H1 (cell line): ENCODE measurements at regions not wholly inside any gene's neighbourhood (a gene's known extent, or its start where the extent isn't known, plus 50 kb on each side); places are given as distances from the start of the nearest gene placed in this dataset.

Source experiments
- CTCF ChIA-PET: fragments of 300-600 bp; sonication (Branson Sonifier 250); formaldehyde crosslinking; loops from one replicate; lab custom pipeline; 2021; ENCODE audit not compliant: partially characterized antibody; lab: Charles Lee
- POLR2A ChIA-PET: fragments of 300-600 bp; sonication (Branson Sonifier 250); formaldehyde crosslinking; loops from one replicate; lab custom pipeline; 2021; ENCODE audit warnings: inconsistent platforms; ENCODE audit not compliant: partially characterized antibody; lab: Charles Lee
- DNase-seq, 2 experiments: peaks; one replicate each; pipeline versions ENCODE4 v3.0.0 to v3.0.0-alpha.2; 2010 to 2022; ENCODE audit warnings: low spot score in 2 of 2, low read depth in 1 of 2, mixed read lengths in 1 of 2
- FAIRE-seq: peaks from 2 replicates; lab custom pipeline; 2011; peaks lifted over from hg19 to GRCh38; lab: Jason Lieb, UNC
- H2AFZ ChIP-seq: 2 replicates; pipeline ENCODE4 v1.8.1; 2012; ENCODE audit warnings: low read length, inconsistent platforms
- H2AK5ac ChIP-seq: 2 replicates; pipeline ENCODE4 v1.6.1; 2013; ENCODE audit warnings: low read depth, low read length
- H2BK120ac ChIP-seq: replicated peaks from 2 replicates; pipeline ENCODE3; 2013; ENCODE audit warnings: low read depth, low read length, inconsistent platforms
- H2BK12ac ChIP-seq: 2 replicates; pipeline ENCODE4 v1.6.1; 2013; ENCODE audit warnings: low read depth, low read length
- H2BK15ac ChIP-seq: 2 replicates; pipeline ENCODE4 v1.6.1; 2013; ENCODE audit warnings: low read length
- H2BK20ac ChIP-seq: 2 replicates; pipeline ENCODE4 v1.6.1; 2013; ENCODE audit warnings: low read length
- H2BK5ac ChIP-seq: 2 replicates; pipeline ENCODE4 v1.6.1; 2013; ENCODE audit warnings: low read depth, low read length
- H3K14ac ChIP-seq: 2 replicates; pipeline ENCODE4 v1.6.1; 2013; ENCODE audit warnings: inconsistent platforms; ENCODE audit not compliant: insufficient read length
- H3K18ac ChIP-seq: 2 replicates; pipeline ENCODE4 v1.6.1; 2013; ENCODE audit warnings: low read length; ENCODE audit errors: extremely low read depth
- H3K23ac ChIP-seq: 2 replicates; pipeline ENCODE4 v1.6.1; 2013; ENCODE audit warnings: inconsistent platforms; ENCODE audit not compliant: insufficient read length
- H3K23me2 ChIP-seq: 2 replicates; pipeline ENCODE4 v1.6.1; 2013; ENCODE audit warnings: low read depth, low read length
- H3K27ac ChIP-seq: 2 replicates; pipeline ENCODE4 v1.6.1; 2011; ENCODE audit warnings: low read depth, low read length, inconsistent platforms
- H3K27me3 ChIP-seq, 4 experiments: replicated peaks in 1 of 4; 1 replicate in 1 of 4; 2 replicates in 3 of 4; pipeline versions ENCODE4 v1.6.1 to v1.8.1; 2011 to 2013; ENCODE audit warnings: low read length in 3 of 4, mild to moderate bottlenecking in 3 of 4, inconsistent platforms in 2 of 4, mixed read lengths in 2 of 4, moderate library complexity in 1 of 4; ENCODE audit not compliant: control insufficient read depth in 3 of 4, insufficient read depth in 3 of 4; ENCODE audit errors: extremely low read depth in 1 of 4
- H3K36me3 ChIP-seq, 4 experiments: 2 replicates each; pipeline versions ENCODE4 v1.6.1 to v1.8.1; 2011 to 2013; ENCODE audit warnings: mild to moderate bottlenecking in 4 of 4, low read length in 3 of 4, moderate library complexity in 2 of 4, control low read depth in 1 of 4, inconsistent platforms in 1 of 4; ENCODE audit not compliant: insufficient read depth in 4 of 4, control insufficient read depth in 2 of 4
- H3K4ac ChIP-seq: replicated peaks from 2 replicates; pipeline ENCODE3; 2013; ENCODE audit warnings: low read length, low read depth, mixed read lengths, inconsistent platforms; ENCODE audit not compliant: insufficient read length
- H3K4me1 ChIP-seq, 4 experiments: replicated peaks in 1 of 4; 1 replicate in 1 of 4; 2 replicates in 3 of 4; pipeline versions ENCODE4 v1.6.1 to v1.8.1; 2011 to 2013; ENCODE audit warnings: low read length in 3 of 4, inconsistent platforms in 2 of 4, mixed read lengths in 1 of 4; ENCODE audit not compliant: insufficient read depth in 4 of 4, control insufficient read depth in 3 of 4
- H3K4me2 ChIP-seq, 2 experiments: 2 replicates each; pipeline versions ENCODE4 v1.6.1 to v1.8.1; 2011 to 2013; ENCODE audit warnings: low read depth in 2 of 2, low read length in 2 of 2, control low read depth in 1 of 2, inconsistent platforms in 1 of 2, mild to moderate bottlenecking in 1 of 2; ENCODE audit not compliant: insufficient read depth in 1 of 2
- H3K4me3 ChIP-seq, 4 experiments: fragments of 200-600, 300-600 bp in 1 of 4; sonication (generic), shearing (Covaris generic), sonication (Bioruptor Twin) in 1 of 4; 2 replicates each; pipeline versions ENCODE4 v1.5.1 to v1.8.1; 2011 to 2016; ENCODE audit warnings: low read length in 4 of 4, low read depth in 3 of 4, control low read depth in 2 of 4, inconsistent platforms in 2 of 4, mild to moderate bottlenecking in 2 of 4, mixed read lengths in 1 of 4, moderate library complexity in 1 of 4; ENCODE audit not compliant: insufficient read depth in 2 of 4; ENCODE audit errors: extremely low read depth in 1 of 4
- H3K56ac ChIP-seq: replicated peaks from 2 replicates; pipeline ENCODE3; 2013; ENCODE audit warnings: low read depth, mild to moderate bottlenecking, mixed read lengths, low read length, inconsistent platforms; ENCODE audit not compliant: insufficient read length
- H3K79me1 ChIP-seq: 2 replicates; pipeline ENCODE4 v1.6.1; 2013; ENCODE audit warnings: low read depth, low read length, control low read depth
- H3K79me2 ChIP-seq, 2 experiments: 2 replicates each; pipeline versions ENCODE4 v1.6.1 to v1.8.1; 2012 to 2013; ENCODE audit warnings: low read length in 2 of 2, mild to moderate bottlenecking in 2 of 2, inconsistent platforms in 1 of 2; ENCODE audit not compliant: insufficient read depth in 2 of 2, control insufficient read depth in 1 of 2
- H3K9ac ChIP-seq, 4 experiments: replicated peaks in 1 of 4; 1 replicate in 1 of 4; 2 replicates in 3 of 4; pipeline versions ENCODE4 v1.6.1 to v1.8.1; 2011 to 2013; ENCODE audit warnings: low read depth in 3 of 4, low read length in 3 of 4, control low read depth in 2 of 4, mild to moderate bottlenecking in 2 of 4, moderate library complexity in 2 of 4, inconsistent platforms in 1 of 4; ENCODE audit errors: extremely low read depth in 1 of 4
- H3K9me3 ChIP-seq, 2 experiments: 2 replicates each; pipeline versions ENCODE4 v1.6.1 to v1.8.1; 2012 to 2013; ENCODE audit warnings: mild to moderate bottlenecking in 2 of 2, moderate library complexity in 2 of 2, control low read depth in 1 of 2, inconsistent platforms in 1 of 2, low read depth in 1 of 2, low read length in 1 of 2, mixed read lengths in 1 of 2; ENCODE audit not compliant: insufficient read depth in 2 of 2
- H4K20me1 ChIP-seq, 2 experiments: replicated peaks in 1 of 2; 2 replicates each; pipeline versions ENCODE3 to v1.8.1; 2011 to 2013; ENCODE audit warnings: inconsistent platforms in 2 of 2, low read length in 2 of 2, mild to moderate bottlenecking in 1 of 2; ENCODE audit not compliant: insufficient read depth in 2 of 2, control insufficient read depth in 1 of 2
- H4K5ac ChIP-seq: 2 replicates; pipeline ENCODE4 v1.6.1; 2013; ENCODE audit warnings: low read length, low read depth, mixed read lengths, inconsistent platforms; ENCODE audit not compliant: insufficient read length
- H4K8ac ChIP-seq: 2 replicates; pipeline ENCODE4 v1.8.0; 2013; ENCODE audit warnings: mild to moderate bottlenecking, moderate library complexity, low read length, inconsistent platforms; ENCODE audit not compliant: insufficient read depth; ENCODE audit errors: extremely low read depth
- H4K91ac ChIP-seq: replicated peaks from 2 replicates; pipeline ENCODE3; 2013; ENCODE audit warnings: low read length, mixed read lengths, inconsistent platforms; ENCODE audit not compliant: insufficient read length
- NANOG ChIP-seq: IDR thresholded peaks from 2 replicates; pipeline ENCODE4 v1.6.1; 2011; ENCODE audit warnings: low read length, low read depth, mild to moderate bottlenecking, inconsistent platforms; ENCODE audit not compliant: insufficient read depth, poor library complexity, severe bottlenecking
- SAP30 ChIP-seq: fragments of 300-600 bp; sonication (generic); IDR thresholded peaks from 2 replicates; pipeline ENCODE4 v1.7.1; 2012; ENCODE audit warnings: low read length, moderate library complexity, mild to moderate bottlenecking, inconsistent platforms; ENCODE audit not compliant: insufficient read depth, insufficient replicate concordance
- SIX5 ChIP-seq: IDR thresholded peaks from 2 replicates; pipeline ENCODE4 v1.6.1; 2011; ENCODE audit warnings: mild to moderate bottlenecking, low read depth, low read length
- WGBS, 2 experiments: shearing (Covaris generic) in 1 of 2; methylation state at CpG; one replicate each; pipeline versions ENCODE4 v1.1.6 to v1.1.7; 2013 to 2015; ENCODE audit warnings: low lambda C conversion rate in 2 of 2, mixed read lengths in 2 of 2, inconsistent platforms in 1 of 2, low coverage in 1 of 2, missing lambda C conversion rate in 1 of 2; ENCODE audit not compliant: insufficient replicate concordance in 2 of 2, insufficient coverage in 1 of 2, insufficient read length in 1 of 2; ENCODE audit errors: extremely low coverage in 1 of 2, missing lambda C conversion rate in 1 of 2; 5-methylcytosine and 5-hydroxymethylcytosine counted together

GRCh38 chr4:188956566-188956965, 817.3 kb downstream of the TRIML1 start:
- Histone ChIP-seq H3K18ac (no peak overlapping the region), H3K23ac (no peak overlapping the region), H3K4me2 (no peak overlapping the region), H3K9ac (no peak overlapping the region), H3K79me1 (no peaks in the 10 kb centered on the region), H3K4me3 (no peak overlapping the region), H3K27ac (no peak overlapping the region), H3K9me3 (no peaks in the 10 kb centered on the region; a peak in 1 of 4 replicates), H3K56ac (no peak overlapping the region), H2AK5ac (no peak overlapping the region), H2BK15ac (no peak overlapping the region), H3K23me2 (no peaks in the 10 kb centered on the region), H4K91ac (no peak overlapping the region), H4K20me1 (no peaks in the 10 kb centered on the region), H2BK12ac (no peak overlapping the region), H2AFZ (no peak overlapping the region), H3K4me1 (no peaks in the 10 kb centered on the region), H3K14ac (no peak overlapping the region), H3K4ac (no peak overlapping the region), H3K79me2 (no peaks in the 10 kb centered on the region), H3K27me3 (no peaks in the 10 kb centered on the region), H2BK5ac (no peak overlapping the region), H2BK120ac (no peak overlapping the region), H3K36me3 (no peaks in the 10 kb centered on the region), H4K5ac (no peak overlapping the region), H4K8ac (no peak overlapping the region), H2BK20ac (no peak overlapping the region)
- FAIRE-seq (no peak), DNase-seq (no peak)
- 88% methylated on average over 4 of the region's 4 CpGs; no CpG with 5 or more reads in 1 of the 2 experiments for WGBS, 2 experiments
- POLR2A ChIA-PET, result no interaction called here
- CTCF ChIA-PET, result no interaction called here
- TF ChIP-seq NANOG (no peak), SAP30 (no peak), SIX5 (no peak)
